HG03159 (cell line): ENCODE measurements at regions not wholly inside any gene's neighbourhood (a gene's known extent, or its start where the extent isn't known, plus 50 kb on each side); places are given as distances from the start of the nearest gene placed in this dataset.
"Not testable (repeated sequence)": the region's sequence is repeated elsewhere in the genome, so short reads cannot be mapped to it uniquely, and the experiment has no call there.

Source experiments
- ATAC-seq: cut with Tn5 transposase; IDR thresholded peaks from one replicate; pipeline ENCODE4 v1.9.1; 2021; ENCODE audit warnings: mild to moderate bottlenecking, moderate library complexity; ENCODE audit not compliant: unreplicated experiment

- ATAC-seq = no peak
Measured at GRCh38 chr12:78331753-78332152, 501.1 kb downstream of the NAV3 start.

DNA sequence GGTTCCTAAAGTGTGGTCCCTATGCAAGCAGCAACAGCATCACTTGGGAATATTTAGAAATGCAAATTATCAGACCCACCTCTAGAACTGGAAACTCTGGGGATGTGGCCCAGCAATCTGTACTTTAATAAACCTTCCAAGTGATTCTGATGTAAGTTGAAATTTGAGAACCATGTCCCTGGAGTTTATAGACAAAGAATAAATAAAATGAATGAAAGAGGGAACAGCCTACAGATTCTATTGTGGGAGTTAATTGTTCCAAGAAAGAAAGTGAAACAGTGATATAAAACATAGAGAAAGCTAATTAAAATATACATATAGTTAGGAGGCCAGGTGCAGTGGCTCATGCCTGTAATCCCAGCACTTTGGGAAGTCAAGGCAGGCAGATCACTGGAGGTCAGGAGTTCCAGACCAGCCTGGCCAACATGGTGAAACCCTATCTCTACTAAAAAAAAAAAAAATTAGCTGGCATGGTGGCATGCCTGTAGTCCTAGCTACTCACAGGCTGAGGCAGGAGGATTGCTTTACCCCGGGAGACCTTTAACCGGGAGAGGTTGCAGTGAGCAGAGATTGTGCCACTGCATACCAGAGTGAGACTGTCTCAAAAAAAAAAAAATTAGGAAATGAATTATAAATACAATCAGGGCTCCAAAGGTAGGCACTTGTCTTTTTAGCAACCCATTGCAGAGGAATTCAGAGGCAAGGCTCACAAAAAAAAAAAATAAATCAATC lies 507.5 kb downstream of the NAV3 start:
- no peak for ATAC-seq

DNA sequence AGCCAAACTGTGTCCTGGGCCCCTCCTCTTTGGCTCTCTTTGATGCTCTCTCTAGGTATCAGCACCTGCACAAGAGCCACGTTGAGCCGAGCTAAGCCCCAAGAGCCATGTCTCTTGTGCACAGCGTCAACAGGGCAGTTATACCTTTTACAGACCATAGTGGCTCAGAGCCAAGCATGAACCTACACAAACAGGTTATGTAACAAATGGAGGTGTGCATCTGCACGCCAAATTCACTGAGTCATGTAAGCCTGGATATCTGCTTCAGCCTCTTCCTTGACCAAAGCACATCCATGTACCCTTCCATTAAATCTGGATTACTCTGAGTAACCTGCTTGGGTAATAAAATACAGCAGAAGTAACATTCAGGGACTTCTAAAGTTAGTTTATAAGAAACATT lies 509.7 kb downstream of the NAV3 start:
- no peak for ATAC-seq

- no peak for ATAC-seq
Measured at GRCh38 chr12:78343657-78344056, 513.0 kb downstream of the NAV3 start.

DNA sequence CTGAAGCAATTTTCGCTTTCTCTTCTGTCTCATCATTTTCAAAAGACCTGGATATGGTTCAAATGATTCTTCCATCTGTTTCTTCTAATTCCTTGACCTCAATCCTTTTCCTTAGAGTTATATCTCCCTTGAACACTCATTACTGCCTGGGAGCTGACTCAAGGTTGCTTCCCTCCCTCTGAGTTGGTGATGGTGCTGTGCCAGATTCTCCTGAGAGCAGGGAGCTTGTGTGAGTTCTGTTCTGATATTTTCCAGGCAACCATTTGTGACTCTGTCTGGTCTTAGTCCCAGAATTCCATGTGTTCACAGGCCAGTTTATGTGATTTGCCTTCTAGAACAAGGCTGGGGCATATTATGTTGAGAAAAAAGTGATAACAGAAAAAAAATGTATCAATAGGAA lies 505.1 kb upstream of the SYT1 start:
- no peak for ATAC-seq

GRCh38 chr12:78361683-78362082 lies 502.9 kb upstream of the SYT1 start:
- ATAC-seq = no peak

GRCh38 chr12:78371284-78371683 lies 493.3 kb upstream of the SYT1 start:
- no peak for ATAC-seq

GRCh38 chr12:78375461-78375860 lies 489.1 kb upstream of the SYT1 start:
- no peak for ATAC-seq

GRCh38 chr12:78376257-78376656 lies 488.3 kb upstream of the SYT1 start:
- no peak for ATAC-seq

DNA sequence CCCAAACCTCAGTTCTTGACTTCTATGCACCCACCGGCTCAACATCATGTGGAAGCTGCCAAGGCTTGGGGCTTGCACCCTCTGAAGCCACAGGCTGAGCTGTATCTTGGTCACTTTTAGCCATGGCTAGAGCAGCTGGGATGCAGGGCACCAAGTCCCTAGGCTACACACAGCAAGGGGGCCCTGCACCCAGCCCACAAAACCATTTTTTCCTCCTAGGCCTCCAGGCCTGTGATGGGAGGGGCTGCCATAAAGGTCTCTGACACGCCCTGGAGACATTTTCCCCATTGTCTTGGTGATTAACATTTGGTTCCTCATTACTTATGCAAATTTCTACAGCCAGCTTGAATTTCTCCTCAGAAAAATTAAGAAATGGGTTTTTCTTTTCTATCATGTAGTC lies 485.5 kb upstream of the SYT1 start:
- ATAC-seq = not testable (repeated sequence)

DNA sequence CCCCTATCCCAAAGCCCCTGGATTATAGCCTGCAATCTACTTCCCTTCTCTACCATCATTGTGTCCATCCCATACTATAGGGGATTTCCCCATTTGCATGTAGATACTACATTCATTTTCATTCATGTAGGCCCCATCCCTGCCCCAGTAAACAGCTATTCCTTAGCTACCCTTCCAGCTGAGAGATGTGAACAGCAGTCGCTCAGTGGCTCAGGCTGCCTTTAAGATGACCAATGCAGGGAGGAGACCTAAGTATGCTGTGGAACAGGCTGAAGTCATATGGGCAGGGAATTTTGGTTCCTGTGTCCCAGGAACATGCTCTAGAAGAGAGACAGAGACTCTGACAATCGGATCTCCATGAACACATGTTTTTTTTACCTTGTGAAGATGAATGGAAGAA lies 481.2 kb upstream of the SYT1 start:
- no peak for ATAC-seq

DNA sequence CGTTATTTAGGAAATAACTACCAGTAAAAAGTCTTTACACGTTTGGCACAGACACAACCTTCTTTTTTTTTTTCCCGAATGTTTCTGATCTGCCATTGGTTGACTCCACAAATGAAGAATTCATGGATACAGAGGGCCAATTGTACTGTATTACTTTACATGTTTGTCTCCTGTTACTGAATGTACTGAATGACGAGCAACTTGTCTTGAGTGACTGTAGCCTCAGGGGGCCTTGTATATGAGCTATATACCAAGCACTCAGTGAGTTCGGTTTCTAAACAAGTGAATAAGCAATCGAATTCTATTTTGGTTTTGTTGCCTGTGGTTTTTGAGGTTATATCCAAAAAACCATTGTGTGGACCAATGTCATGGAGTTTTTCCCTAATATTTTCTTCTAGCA lies 480.0 kb upstream of the SYT1 start:
- no peak for ATAC-seq

DNA sequence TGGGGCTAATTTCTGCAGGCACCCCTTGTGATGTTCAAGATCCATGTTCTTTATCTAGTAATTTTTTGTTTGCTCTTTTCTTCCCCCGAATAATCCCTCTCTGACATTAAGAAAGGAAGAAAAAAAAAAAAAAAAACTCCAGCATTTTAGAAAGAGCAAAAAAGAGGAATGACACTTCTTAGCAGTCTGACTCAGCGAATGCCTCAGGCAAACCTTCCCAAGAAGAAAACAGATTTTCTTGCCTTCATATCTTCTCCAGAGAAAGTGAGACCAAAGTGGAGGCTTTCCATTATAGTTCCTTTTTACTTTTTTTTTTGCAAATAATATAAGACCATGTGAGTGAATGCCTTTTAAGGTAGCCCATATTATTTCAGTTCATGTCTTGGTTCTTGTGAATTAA lies 479.0 kb upstream of the SYT1 start:
- no peak for ATAC-seq

- no peak for ATAC-seq
Measured at GRCh38 chr12:78386871-78387270, 477.7 kb upstream of the SYT1 start.

GRCh38 chr12:78387721-78388120 lies 476.9 kb upstream of the SYT1 start:
- no peak for ATAC-seq

GRCh38 chr12:78388461-78388860 lies 476.1 kb upstream of the SYT1 start:
- ATAC-seq = no peak

- ATAC-seq = no peak
Measured at GRCh38 chr12:78390920-78391319, 473.7 kb upstream of the SYT1 start.

DNA sequence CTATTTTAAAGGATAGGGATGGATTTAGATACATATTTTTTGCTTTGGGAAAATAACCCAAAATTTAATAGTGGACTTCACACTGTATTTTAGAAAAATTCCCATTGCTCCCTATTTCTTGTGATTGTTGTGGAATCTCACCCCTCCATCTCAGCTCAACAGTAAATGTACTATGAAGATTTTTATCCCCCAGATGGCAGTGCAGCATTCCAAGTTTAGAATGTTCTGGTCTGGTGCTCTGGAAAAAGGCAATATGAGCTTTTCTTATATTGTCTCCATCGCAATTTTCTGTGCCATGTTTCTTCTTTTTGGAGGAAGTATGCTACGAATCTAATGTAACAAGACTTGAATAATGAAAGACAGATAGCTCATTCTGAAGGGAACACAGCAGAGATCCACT lies 471.7 kb upstream of the SYT1 start:
- ATAC-seq = no peak

- ATAC-seq = no peak
Measured at GRCh38 chr12:78395961-78396360, 468.6 kb upstream of the SYT1 start.

DNA sequence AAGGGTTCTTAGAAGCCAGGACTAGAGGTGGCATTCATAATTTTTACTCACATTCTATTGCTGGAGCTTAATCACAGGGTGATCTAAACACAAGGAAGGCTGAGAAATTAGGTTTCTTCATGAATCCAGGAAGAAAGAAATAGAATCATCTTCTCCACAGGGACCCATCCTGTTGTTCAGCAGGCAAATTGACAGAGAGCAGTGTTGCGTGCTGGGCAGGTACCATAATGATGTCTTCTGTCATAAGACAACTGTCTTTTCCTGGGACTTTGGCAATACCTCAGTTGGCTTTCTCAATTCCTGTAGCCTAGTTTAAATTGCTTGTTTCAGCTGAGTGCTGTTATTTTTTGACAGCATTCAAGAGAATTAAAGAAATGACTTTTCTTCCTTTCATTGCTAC lies 468.0 kb upstream of the SYT1 start:
- ATAC-seq = no peak

- ATAC-seq = no peak
Measured at GRCh38 chr12:78398750-78399149, 465.8 kb upstream of the SYT1 start.

- no peak for ATAC-seq
Measured at GRCh38 chr12:78402366-78403134, 462.0 kb upstream of the SYT1 start.

GRCh38 chr12:78403136-78403535 lies 461.4 kb upstream of the SYT1 start:
- no peak for ATAC-seq
